ENCODE measurements at regions not wholly inside any gene's neighbourhood (a gene's known extent, or its start where the extent isn't known, plus 50 kb on each side); places are given as distances from the start of the nearest gene placed in this dataset.

DNA sequence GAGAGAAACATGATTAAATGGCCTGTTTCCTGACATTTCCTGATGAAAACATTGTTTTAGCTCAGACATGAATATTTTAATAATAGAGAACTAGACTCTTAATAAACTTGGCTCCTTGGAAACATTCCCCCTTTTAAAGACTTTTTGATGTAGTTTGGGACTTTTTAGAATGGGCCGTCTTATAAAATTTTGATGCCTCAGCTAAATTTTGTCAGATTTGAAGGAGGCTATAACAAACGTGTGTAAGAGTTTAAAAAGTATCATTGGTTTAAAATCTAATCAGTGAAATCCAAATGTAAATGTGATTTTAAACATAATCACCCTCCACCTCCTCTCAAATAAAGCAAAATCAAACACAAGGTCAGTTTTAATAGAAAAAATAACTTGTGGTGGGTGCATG, 200.9 kb downstream of the CLIC5 start:
- Histone ChIP-seq H3K79me2 (ENCODE audit: control insufficient read depth, insufficient read depth, low read length) (no peaks in the 10 kb centered on the region), H4K20me1 (replicated peaks; ENCODE audit: control insufficient read depth, extremely low read depth, insufficient read depth, low read length) (no peaks in the 10 kb centered on the region), H3K36me3 (ENCODE audit: control insufficient read depth in 2 of 2, extremely low read depth in 1 of 2, insufficient read depth in 2 of 2, low read length in 2 of 2) (no peaks in the 10 kb centered on the region), H3K9ac (replicated peaks; ENCODE audit: extremely low read depth, insufficient read depth, low read length) (no peak overlapping the region), H3K9me3 (replicated peaks; ENCODE audit: control insufficient read depth, insufficient read depth, low read length) (no peaks in the 10 kb centered on the region), H3K4me2 (ENCODE audit: insufficient read depth, low read length) (no peak overlapping the region), H3K4me1 (ENCODE audit: control insufficient read depth, extremely low read depth, insufficient read depth, low read length) (no peaks in the 10 kb centered on the region), H2AFZ (ENCODE audit: low read depth, low read length) (no peak overlapping the region), H3K4me3 (replicated peaks in 1 of 3; ENCODE audit: insufficient read depth in 1 of 3, low read depth in 1 of 3, low read length in 3 of 3) (no peak overlapping the region), H3K27me3 (ENCODE audit: control insufficient read depth in 2 of 2, insufficient read depth in 2 of 2, low read length in 2 of 2) (no peaks in the 10 kb centered on the region), H3K27ac (ENCODE audit: insufficient read depth, low read depth, low read length) (no peak overlapping the region), H3K9me1 (replicated peaks; ENCODE audit: control insufficient read depth, extremely low read depth, insufficient read depth, low read length) (no peaks in the 10 kb centered on the region)
- CTCF ChIA-PET, result no interaction called here
- POLR2A ChIA-PET, result no interaction called here
- intact Hi-C loops (cut with micrococcal nuclease) (no loop called here), dilution Hi-C loops (cut with MboI; ENCODE audit: extremely low pct_ligation_motif_present, low sequenced_read_pairs) (no loop called here)
- DNase-seq (ENCODE audit: low read depth, low spot score), result no peak
- FAIRE-seq, result no peak
- no TSS peak for BruUV-seq (replicated peaks)
- no peak for TF ChIP-seq EZH2 (IDR thresholded peaks at IDR 0.05; ENCODE audit: borderline replicate concordance, low read depth, low read length, severe bottlenecking)
- TF ChIP-seq GATA2 (IDR thresholded peaks at IDR 0.05; ENCODE audit: insufficient read depth, insufficient read length, low read depth, low read length), result no peak
- no peak for TF ChIP-seq POLR2A (IDR thresholded peaks at IDR 0.05; ENCODE audit: low read depth, low read length)
- no peak for TF ChIP-seq MYC (IDR thresholded peaks at IDR 0.05; ENCODE audit: low read depth, low read length)
- TF ChIP-seq POLR2AphosphoS5 (IDR thresholded peaks at IDR 0.05; ENCODE audit: insufficient read depth, low read depth, low read length), result no peak
- TF ChIP-seq FOS (IDR thresholded peaks at IDR 0.05; ENCODE audit: borderline replicate concordance, insufficient read depth, low read length), result no peak
- no peak for TF ChIP-seq JUN (IDR thresholded peaks at IDR 0.05; ENCODE audit: borderline replicate concordance, insufficient read depth, insufficient read length, low read depth)
- TF ChIP-seq, protein P1, sequence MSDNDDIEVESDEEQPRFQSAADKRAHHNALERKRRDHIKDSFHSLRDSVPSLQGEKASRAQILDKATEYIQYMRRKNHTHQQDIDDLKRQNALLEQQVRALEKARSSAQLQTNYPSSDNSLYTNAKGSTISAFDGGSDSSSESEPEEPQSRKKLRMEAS (IDR thresholded peaks at IDR 0.05; ENCODE audit: insufficient read depth, insufficient read length), result no peak
- TF ChIP-seq, protein P2, sequence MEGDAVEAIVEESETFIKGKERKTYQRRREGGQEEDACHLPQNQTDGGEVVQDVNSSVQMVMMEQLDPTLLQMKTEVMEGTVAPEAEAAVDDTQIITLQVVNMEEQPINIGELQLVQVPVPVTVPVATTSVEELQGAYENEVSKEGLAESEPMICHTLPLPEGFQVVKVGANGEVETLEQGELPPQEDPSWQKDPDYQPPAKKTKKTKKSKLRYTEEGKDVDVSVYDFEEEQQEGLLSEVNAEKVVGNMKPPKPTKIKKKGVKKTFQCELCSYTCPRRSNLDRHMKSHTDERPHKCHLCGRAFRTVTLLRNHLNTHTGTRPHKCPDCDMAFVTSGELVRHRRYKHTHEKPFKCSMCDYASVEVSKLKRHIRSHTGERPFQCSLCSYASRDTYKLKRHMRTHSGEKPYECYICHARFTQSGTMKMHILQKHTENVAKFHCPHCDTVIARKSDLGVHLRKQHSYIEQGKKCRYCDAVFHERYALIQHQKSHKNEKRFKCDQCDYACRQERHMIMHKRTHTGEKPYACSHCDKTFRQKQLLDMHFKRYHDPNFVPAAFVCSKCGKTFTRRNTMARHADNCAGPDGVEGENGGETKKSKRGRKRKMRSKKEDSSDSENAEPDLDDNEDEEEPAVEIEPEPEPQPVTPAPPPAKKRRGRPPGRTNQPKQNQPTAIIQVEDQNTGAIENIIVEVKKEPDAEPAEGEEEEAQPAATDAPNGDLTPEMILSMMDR (IDR thresholded peaks at IDR 0.05; ENCODE audit: extremely low read depth in 1 of 2, insufficient read depth in 1 of 2, low read depth in 1 of 2, low read length in 2 of 2), result no peak

All from endothelial cell of umbilical vein (primary cell).